ENCODE measurements at regions not wholly inside any gene's neighbourhood (a gene's known extent, or its start where the extent isn't known, plus 50 kb on each side); places are given as distances from the start of the nearest gene placed in this dataset.
"Not testable (repeated sequence)": the region's sequence is repeated elsewhere in the genome, so short reads cannot be mapped to it uniquely, and the experiment has no call there.

DNA sequence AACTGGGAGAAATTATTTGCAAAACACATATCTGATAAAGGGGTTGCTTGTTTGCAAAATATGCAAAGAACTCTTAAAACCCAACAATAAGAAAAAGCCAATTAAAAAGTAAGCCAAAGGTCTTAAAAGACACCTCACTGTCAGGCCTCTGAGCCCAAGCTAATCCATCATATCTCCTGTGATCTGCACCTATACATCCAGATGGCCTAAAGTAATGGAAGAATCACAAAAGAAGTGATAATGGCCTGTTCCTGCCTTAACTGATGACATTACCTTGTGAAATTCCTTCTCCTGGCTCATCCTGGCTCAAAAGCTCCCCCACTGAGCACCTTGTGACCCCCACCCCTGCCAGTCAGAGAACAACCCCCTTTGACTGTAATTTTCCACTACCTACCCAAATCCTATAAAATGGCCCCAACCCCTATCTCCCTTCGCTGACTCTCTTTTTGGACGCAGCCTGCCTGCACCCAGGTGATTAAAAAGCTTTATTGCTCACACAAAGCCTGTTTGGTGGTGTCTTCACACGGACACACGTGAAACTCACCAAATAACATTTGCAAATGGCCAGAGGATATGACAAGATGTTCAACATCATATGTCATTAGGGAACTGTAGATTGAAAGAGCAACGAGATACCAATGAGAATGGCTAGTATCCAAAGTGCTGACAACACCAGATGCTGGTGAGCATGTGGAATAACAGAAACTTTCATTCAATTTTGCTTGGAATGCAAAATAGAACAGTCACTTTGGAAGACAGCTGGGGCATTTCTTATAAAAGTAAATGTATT, 565.0 kb upstream of the ADGRB3 start:
- no peak for DNase-seq (ENCODE audit: low read depth, low spot score)
- TF ChIP-seq, protein P1, sequence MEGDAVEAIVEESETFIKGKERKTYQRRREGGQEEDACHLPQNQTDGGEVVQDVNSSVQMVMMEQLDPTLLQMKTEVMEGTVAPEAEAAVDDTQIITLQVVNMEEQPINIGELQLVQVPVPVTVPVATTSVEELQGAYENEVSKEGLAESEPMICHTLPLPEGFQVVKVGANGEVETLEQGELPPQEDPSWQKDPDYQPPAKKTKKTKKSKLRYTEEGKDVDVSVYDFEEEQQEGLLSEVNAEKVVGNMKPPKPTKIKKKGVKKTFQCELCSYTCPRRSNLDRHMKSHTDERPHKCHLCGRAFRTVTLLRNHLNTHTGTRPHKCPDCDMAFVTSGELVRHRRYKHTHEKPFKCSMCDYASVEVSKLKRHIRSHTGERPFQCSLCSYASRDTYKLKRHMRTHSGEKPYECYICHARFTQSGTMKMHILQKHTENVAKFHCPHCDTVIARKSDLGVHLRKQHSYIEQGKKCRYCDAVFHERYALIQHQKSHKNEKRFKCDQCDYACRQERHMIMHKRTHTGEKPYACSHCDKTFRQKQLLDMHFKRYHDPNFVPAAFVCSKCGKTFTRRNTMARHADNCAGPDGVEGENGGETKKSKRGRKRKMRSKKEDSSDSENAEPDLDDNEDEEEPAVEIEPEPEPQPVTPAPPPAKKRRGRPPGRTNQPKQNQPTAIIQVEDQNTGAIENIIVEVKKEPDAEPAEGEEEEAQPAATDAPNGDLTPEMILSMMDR (IDR thresholded peaks at IDR 0.05; ENCODE audit: insufficient read depth, low read length, missing control alignments): no peak
- ChIA-PET CTCF (no interaction called here), POLR2A (no interaction called here)
- no peak overlapping the region for H3K4me3 ChIP-seq (ENCODE audit: low read depth, low read length)

DNA sequence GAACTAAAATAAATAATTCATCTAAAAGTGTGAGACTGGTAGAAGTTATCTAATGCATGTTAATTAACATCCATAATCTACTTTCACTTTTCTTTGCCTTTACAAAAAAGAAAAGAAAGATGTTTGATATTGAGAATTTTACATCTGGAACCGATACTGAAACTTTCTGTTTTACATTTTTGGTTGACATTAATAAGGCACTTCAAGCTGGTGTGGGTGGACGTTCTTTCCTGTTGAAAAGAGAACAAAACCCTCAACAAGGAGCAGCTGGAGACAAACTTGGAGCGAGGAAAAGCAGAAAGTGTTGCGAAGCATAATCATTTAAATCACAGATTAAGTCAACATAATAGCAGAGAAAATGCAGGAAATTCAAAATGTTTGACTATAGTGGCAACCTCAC, 575.2 kb upstream of the ADGRB3 start:
- no peak for DNase-seq (ENCODE audit: low read depth, low spot score)
- POLR2A ChIA-PET: no interaction called here
- no peak overlapping the region for H3K4me3 ChIP-seq (ENCODE audit: low read depth, low read length)
- CTCF ChIA-PET: no interaction called here
- TF ChIP-seq, protein P1 (IDR thresholded peaks at IDR 0.05; ENCODE audit: insufficient read depth, low read length, missing control alignments): no peak

DNA sequence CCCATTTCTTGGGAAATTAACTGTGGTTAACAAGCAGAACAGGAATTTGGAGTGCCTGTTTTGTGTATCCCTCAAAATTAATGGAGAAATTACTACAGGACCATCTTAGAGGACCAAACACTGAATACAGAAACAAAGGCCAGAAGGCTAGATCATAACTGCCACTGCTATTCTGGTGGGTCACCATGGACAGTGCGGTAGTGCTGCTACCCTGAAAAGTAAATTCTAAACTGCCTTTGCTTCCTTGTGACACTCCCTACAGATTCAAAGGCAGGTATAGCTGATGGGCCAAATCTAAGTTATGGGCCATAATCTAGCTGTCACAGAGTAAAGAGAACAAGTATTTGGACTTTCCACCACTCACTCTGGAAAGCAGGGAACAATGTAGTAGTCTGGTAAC, 575.8 kb upstream of the ADGRB3 start:
- POLR2A ChIA-PET: no interaction called here

DNA sequence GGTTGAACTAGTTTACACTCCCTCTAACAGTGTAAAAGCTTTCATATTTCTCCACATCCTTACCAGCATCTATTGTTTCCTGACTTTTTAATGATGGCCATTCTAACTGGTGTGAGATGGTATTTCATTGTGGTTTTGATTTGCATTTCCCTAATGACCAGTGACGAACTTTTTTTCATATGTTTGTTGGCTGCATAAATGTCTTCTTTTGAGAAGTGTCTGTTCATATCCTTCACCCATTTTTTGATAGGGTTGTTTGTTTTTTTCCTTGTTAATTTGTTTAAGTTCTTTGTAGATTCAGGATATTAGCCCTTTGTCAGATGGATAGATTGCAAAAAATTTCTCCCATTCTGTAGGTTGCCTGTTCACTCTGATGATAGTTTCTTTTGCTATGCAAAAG, 578.5 kb upstream of the ADGRB3 start:
- CTCF ChIA-PET; POLR2A ChIA-PET; H3K4me3 ChIP-seq (ENCODE audit: low read depth, low read length); DNase-seq (ENCODE audit: low read depth, low spot score): not testable (repeated sequence)

More for the DNA sequence above, 575.8 kb upstream of the ADGRB3 start:
- H3K4me3 ChIP-seq (ENCODE audit: low read depth, low read length): no peak overlapping the region
- TF ChIP-seq, protein P1 (IDR thresholded peaks at IDR 0.05; ENCODE audit: insufficient read depth, low read length, missing control alignments): no peak
- DNase-seq (ENCODE audit: low read depth, low spot score): no peak
- CTCF ChIA-PET: no interaction called here

DNA sequence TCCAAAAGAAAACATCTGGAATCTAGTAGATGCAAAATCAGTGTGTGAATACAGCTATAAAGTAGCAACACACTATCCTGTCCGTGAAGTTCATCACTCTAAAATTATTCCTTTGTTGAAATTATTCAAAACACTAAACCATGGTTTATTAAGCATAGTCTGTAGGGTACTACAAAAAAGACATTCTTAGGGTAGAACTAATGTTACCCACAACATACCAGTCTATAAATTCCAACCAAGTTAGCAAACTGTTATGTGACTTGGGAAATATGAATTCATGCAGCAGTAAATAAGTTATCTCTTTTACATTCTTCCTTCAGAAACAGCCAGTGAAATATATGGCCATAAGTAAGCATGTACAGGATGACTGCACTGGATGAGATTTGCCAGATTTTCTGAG, 580.3 kb upstream of the ADGRB3 start:
- CTCF ChIA-PET: no interaction called here
- POLR2A ChIA-PET: no interaction called here
- TF ChIP-seq, protein P1 (IDR thresholded peaks at IDR 0.05; ENCODE audit: insufficient read depth, low read length, missing control alignments): no peak
- no peak overlapping the region for H3K4me3 ChIP-seq (ENCODE audit: low read depth, low read length)
- DNase-seq (ENCODE audit: low read depth, low spot score): no peak

DNA sequence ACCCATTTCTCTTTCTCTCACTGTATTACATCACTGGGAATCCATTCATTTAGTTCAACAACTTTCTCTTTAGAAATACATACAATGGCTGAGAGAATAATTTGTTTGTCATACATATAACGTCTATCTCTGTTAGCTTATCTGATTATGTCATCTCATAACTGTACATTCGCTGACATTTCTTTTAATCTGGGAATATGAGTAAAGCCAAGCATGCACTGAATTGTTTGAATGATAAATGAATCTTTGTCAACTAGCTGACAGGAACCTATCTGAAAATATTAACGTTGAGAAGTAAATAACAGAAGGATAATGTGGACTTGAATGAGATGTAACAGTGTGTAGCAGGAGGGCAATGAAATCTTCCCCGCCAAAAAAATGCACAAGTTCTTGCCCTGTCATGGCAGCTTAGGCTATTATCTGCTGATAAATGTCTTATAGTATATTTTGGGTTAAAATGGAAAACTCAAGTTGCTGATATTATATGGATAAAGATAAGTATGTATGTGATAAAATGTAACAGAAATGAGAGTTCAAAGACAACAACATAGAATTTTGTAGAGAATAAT, 581.2 kb upstream of the ADGRB3 start:
- no peak for DNase-seq (ENCODE audit: low read depth, low spot score)
- TF ChIP-seq, protein P1 (IDR thresholded peaks at IDR 0.05; ENCODE audit: insufficient read depth, low read length, missing control alignments): no peak
- CTCF ChIA-PET: no interaction called here

DNA sequence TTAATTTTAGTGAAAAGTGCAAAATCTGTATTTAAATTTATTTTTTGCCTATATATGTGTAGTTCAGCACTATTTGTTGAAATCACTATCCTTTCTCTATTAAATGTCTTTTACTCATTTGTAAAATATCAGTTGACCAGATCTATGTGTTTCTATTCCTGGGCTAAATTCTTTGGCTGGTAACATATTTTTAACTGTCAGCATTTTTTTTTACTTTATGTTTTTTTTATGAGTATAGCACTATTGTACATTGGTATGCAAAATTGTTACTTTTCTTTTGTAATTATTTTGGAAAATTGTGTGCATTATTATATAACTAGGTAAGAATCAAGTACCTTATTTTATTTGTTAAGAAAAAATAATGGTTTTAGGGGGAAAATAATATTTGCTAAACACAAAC, 582.8 kb upstream of the ADGRB3 start:
- TF ChIP-seq, protein P1 (IDR thresholded peaks at IDR 0.05; ENCODE audit: insufficient read depth, low read length, missing control alignments): no peak
- ChIA-PET POLR2A (no interaction called here), CTCF (no interaction called here)
- no peak overlapping the region for H3K4me3 ChIP-seq (ENCODE audit: low read depth, low read length)
- DNase-seq (ENCODE audit: low read depth, low spot score): no peak

More for the DNA sequence above, 581.2 kb upstream of the ADGRB3 start:
- POLR2A ChIA-PET: no interaction called here
- H3K4me3 ChIP-seq (ENCODE audit: low read depth, low read length): no peak overlapping the region

Data from AG04449 (cell line).